ENCODE measurements at regions not wholly inside any gene's neighbourhood (a gene's known extent, or its start where the extent isn't known, plus 50 kb on each side); places are given as distances from the start of the nearest gene placed in this dataset.
"Not testable (repeated sequence)": the region's sequence is repeated elsewhere in the genome, so short reads cannot be mapped to it uniquely, and the experiment has no call there.

DNA sequence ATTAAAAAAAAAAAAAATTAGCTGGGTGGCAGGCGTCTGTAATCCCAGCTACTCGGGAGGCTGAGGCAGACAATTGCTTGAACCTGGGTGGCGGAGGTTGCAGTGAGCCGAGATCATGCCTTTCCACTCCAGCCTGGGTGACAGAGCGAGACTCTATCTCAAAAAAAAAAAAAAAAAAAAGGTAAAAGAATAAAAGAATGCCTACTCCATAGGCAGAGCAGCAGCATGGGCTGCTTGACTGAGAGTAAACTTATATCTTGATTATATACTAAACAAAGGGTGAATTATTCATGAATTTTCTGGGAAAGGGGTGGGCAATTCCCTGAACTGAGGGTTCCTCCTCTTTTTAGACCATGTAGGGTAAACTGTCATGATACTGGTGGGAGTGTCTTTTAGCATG, 254.4 kb upstream of the RGMA start:
- TF ChIP-seq EZH2 (IDR thresholded peaks at IDR 0.05; ENCODE audit: insufficient read depth, low read length); CTCF (IDR thresholded peaks at IDR 0.05; ENCODE audit: insufficient read depth, low read depth, low read length): not testable (repeated sequence)
